NB4 (cell line): ENCODE measurements at regions not wholly inside any gene's neighbourhood (a gene's known extent, or its start where the extent isn't known, plus 50 kb on each side); places are given as distances from the start of the nearest gene placed in this dataset.
"Not testable (repeated sequence)": the region's sequence is repeated elsewhere in the genome, so short reads cannot be mapped to it uniquely, and the experiment has no call there.

ENCODE experiments used
- DNase-seq: peaks from one replicate; pipeline ENCODE4 v3.0.0; 2010; ENCODE audit warnings: low read depth
- H3K4me3 ChIP-seq: one replicate; pipeline ENCODE4 v1.5.1; 2011; ENCODE audit warnings: mild to moderate bottlenecking, low read depth, low read length, moderate library complexity
- MYC ChIP-seq: IDR thresholded peaks from 2 replicates; pipeline ENCODE4 v1.6.1; 2011; ENCODE audit warnings: low read depth, low read length
- POLR2A ChIP-seq: IDR thresholded peaks from 2 replicates; pipeline ENCODE4 v1.6.1; 2011; ENCODE audit warnings: mild to moderate bottlenecking; ENCODE audit not compliant: insufficient read length; ENCODE audit errors: extremely low read depth
- TF ChIP-seq, protein P1 (sequence below): IDR thresholded peaks from 2 replicates; pipeline ENCODE4 v1.6.1; 2011; ENCODE audit warnings: low read depth, low read length
- TF ChIP-seq, protein P2 (sequence below): IDR thresholded peaks from one replicate; pipeline ENCODE4 v1.5.1; 2012; ENCODE audit warnings: low read depth, low read length

DNA sequence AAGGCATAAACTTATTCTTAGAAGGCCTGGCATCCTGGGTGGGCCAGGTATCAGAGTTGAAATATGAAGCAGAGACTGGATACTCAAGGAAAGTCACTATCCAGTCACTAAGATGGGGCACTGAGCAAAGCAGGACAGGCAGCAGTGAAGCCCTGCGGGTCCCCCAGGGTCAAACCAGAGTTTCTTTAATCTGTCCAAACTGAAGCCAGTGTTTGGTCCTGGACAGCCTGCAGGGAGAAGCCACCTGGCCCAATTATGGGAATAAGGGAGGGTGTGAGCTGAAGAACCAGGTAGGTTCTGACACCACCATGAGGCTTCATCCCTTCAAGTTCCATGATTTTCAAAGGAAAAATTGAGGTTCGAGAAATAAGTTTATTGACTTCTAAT, 109.7 kb upstream of the FOXN2 start:
- TF ChIP-seq MYC: no peak
- TF ChIP-seq, protein P1, sequence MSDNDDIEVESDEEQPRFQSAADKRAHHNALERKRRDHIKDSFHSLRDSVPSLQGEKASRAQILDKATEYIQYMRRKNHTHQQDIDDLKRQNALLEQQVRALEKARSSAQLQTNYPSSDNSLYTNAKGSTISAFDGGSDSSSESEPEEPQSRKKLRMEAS: no peak
- TF ChIP-seq POLR2A: no peak
- TF ChIP-seq, protein P2, sequence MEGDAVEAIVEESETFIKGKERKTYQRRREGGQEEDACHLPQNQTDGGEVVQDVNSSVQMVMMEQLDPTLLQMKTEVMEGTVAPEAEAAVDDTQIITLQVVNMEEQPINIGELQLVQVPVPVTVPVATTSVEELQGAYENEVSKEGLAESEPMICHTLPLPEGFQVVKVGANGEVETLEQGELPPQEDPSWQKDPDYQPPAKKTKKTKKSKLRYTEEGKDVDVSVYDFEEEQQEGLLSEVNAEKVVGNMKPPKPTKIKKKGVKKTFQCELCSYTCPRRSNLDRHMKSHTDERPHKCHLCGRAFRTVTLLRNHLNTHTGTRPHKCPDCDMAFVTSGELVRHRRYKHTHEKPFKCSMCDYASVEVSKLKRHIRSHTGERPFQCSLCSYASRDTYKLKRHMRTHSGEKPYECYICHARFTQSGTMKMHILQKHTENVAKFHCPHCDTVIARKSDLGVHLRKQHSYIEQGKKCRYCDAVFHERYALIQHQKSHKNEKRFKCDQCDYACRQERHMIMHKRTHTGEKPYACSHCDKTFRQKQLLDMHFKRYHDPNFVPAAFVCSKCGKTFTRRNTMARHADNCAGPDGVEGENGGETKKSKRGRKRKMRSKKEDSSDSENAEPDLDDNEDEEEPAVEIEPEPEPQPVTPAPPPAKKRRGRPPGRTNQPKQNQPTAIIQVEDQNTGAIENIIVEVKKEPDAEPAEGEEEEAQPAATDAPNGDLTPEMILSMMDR: no peak
- no peak overlapping the region for H3K4me3 ChIP-seq
- no peak for DNase-seq

DNA sequence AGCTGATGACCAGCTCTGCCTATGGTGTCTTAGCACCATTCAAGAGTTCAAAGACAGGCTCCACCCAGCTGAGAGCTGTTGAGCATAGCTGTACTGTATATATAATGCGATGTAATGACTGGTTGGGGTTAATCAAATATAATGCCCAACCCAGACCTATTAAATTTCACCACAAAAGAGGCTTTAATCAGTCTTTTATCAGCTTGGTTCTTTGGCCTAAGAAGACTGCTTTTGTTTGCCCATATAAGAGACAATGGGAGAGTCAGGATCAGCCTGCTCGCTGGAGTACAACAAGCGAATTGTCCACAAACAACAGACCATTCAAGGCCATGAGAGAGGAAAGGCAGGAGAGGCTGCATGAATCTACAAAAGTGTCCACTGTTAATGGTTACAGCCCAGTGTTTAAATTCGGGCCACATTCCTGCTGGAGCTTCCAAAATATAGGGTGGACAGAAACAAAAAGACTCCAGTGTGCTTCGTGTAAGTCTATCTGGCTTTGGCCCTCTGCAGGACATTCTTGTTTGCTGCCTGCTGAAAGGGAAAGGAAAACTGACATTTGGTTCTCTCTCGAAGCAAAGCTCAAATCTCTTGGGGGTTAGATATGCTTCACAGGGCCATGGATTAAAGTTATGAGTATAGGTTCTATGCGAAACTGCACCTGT, 109.2 kb upstream of the FOXN2 start:
- peak; percentile 31 for DNase-seq
- TF ChIP-seq, protein P1: no peak
- TF ChIP-seq, protein P2: peak; percentile 0
- no peak overlapping the region for H3K4me3 ChIP-seq

DNA sequence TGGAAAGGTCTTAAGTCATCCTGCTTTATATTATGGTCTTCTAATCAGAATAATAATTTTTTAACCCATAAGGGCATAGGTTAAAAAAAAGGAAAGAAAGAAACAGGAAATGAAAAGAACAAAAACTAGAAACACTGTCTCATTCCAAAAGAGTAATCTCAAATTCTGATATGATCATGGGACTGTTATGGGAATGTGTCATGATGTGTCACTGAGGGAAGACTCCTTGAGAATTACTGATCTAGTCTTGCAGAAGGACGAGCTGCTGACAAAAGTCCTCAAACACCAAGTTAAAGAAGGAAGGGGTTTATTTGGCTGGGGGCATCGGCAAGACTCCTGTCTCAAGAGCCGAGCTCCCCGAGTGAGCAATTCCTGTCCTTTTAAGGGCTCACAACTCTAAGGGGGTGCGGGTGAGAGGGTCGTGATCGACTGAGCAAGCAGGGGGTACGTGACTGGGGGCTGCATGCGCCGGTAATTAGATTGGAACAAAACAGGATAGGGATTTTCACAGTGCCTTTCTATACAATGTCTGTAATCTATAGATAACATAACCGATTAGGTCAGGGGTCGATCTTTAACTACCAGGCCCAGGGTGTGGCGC, 108.3 kb upstream of the FOXN2 start:
- not testable (repeated sequence) for H3K4me3 ChIP-seq, DNase-seq

DNA sequence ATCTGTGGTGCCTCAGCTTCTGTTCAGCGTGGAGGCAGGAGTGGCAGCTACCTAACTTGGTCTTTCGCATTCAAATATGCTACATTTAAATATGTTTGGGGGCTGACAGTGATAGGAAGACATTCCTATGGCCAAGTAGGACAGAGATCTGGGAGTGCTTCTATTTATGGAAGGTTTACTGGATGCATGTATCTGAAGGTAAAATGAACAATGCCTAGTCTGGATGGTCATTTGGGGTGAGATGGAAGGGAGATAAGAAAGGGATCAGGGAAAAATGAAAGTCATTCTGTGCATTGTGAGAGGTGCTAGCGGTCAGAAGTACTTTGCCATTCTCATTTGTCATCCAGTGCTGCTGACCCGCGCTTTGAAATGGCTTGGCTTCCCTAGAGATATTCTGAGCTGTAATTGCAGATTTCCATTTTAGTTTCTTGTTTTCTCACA, 107.3 kb upstream of the FOXN2 start:
- H3K4me3 ChIP-seq: no peak overlapping the region

DNA sequence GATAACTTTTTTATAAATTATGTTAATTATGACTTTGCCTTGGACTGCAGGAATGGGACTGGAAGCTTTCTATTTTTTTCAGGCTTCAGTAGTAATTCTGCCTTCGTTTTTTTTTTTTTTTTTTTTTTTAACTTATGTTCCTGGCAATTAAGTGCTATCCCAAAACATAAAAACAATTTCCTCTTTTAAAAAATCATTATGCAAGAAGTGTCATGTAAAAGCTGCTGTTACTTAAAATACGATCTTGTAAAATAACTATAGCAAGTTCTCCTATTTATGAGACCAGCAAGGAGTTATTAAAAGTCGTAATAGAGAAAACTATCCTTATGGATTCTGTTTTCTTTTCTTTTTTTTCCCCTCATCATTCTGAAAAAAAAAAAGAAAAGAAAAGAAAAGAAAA, 106.6 kb upstream of the FOXN2 start:
- no peak for DNase-seq
- no peak overlapping the region for H3K4me3 ChIP-seq

More for the DNA sequence above, 107.3 kb upstream of the FOXN2 start:
- TF ChIP-seq, protein P1: no peak
- TF ChIP-seq MYC (no peak), POLR2A (no peak)
- TF ChIP-seq, protein P2: no peak
- no peak for DNase-seq

DNA sequence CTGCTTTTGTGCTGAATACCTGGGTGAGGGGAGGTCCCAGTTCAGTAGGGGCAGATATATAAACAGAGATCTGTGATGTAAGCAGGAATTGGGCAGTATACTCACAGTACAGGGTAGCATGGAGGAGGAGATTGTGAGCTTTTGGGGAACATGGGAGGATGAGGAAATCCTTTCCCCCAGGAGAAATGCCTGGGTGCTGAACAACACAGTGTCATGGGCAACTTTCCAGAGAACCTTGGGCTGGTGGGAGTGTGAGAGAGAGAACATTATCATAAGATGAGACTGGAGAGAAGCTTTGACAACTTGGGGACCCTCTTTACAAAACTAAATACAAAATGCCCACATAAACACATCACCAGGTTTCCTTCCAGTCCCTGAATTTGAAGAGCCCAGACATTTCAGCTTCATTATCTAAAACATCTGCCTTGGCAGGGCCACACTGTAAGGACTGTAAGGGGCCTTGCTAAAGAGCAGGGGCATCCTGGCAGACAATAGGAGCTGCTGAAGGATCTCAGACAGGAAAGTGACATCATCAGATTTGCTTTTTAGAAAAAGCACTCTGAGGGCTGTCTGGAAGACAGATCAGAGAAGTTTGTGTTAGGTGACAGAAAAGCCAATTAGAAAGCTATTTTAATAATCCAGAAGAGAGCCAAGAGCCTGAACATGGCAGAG, 105.1 kb upstream of the FOXN2 start:
- no peak for DNase-seq
- no peak overlapping the region for H3K4me3 ChIP-seq
- TF ChIP-seq POLR2A: no peak
- no peak for TF ChIP-seq MYC
- TF ChIP-seq, protein P1: no peak
- TF ChIP-seq, protein P2: no peak

More for the DNA sequence above, 106.6 kb upstream of the FOXN2 start:
- TF ChIP-seq MYC (no peak), POLR2A (no peak)
- TF ChIP-seq, protein P1: no peak
- TF ChIP-seq, protein P2: no peak
